ENCODE measurements at regions not wholly inside any gene's neighbourhood (a gene's known extent, or its start where the extent isn't known, plus 50 kb on each side); places are given as distances from the start of the nearest gene placed in this dataset.

DNA sequence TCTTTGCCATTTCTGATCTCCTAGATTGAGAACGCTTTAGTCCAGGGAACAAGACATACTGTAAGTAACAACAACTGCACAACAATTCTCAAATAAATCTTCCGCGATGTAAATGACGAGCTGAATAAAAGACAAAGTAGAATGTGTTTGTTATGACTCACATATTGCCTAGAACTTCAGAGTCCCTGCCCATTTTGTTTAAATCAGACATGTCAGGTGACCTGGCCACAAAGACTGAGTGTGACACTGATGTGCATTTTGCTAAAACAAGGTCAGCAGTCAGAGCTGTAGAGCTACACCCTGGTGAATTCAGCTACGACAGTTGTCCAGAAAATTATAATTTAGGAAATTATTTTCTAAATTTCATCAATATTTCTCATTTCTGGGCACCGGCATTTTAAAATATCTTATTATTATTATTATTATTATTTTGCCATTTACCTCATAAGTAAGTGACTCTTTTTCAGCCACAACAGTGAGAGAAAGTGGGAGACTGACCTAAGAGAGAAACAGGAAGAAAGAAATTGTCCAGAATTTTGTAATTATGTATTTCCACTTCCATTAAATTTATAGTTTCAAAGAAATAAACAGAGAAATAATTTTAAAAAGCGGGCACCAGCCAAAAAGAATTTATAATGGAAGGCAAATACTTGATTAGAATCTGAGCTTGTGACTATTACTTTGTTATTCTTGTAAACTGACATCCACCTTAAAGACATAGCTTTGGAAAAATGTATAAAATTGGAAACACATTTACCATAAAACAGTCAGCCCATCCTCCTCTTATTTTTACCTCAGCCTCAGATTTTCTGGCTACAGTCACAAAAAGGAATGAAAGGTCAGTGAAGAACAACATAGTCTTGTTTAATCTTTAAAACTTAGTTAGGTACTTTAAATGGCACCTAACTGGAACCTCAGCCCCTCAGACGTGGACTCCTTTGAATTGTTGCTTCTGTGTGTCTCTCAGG lies 157.0 kb upstream of the CITED2 start (continued):
- TF ChIP-seq, protein P1, sequence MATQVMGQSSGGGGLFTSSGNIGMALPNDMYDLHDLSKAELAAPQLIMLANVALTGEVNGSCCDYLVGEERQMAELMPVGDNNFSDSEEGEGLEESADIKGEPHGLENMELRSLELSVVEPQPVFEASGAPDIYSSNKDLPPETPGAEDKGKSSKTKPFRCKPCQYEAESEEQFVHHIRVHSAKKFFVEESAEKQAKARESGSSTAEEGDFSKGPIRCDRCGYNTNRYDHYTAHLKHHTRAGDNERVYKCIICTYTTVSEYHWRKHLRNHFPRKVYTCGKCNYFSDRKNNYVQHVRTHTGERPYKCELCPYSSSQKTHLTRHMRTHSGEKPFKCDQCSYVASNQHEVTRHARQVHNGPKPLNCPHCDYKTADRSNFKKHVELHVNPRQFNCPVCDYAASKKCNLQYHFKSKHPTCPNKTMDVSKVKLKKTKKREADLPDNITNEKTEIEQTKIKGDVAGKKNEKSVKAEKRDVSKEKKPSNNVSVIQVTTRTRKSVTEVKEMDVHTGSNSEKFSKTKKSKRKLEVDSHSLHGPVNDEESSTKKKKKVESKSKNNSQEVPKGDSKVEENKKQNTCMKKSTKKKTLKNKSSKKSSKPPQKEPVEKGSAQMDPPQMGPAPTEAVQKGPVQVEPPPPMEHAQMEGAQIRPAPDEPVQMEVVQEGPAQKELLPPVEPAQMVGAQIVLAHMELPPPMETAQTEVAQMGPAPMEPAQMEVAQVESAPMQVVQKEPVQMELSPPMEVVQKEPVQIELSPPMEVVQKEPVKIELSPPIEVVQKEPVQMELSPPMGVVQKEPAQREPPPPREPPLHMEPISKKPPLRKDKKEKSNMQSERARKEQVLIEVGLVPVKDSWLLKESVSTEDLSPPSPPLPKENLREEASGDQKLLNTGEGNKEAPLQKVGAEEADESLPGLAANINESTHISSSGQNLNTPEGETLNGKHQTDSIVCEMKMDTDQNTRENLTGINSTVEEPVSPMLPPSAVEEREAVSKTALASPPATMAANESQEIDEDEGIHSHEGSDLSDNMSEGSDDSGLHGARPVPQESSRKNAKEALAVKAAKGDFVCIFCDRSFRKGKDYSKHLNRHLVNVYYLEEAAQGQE (IDR thresholded peaks at IDR 0.05; ENCODE audit: borderline replicate concordance) = 0 out of 2 replicates have a peak, but pooled peaks have one; percentile 24
- TF ChIP-seq, protein P1 (CRISPR knock-in tag; IDR thresholded peaks at IDR 0.05; ENCODE audit: low read depth) = no peak
- TF ChIP-seq ESRRA (IDR thresholded peaks at IDR 0.05; ENCODE audit: borderline replicate concordance, low read depth) = 0 out of 2 replicates have a peak, but pooled peaks have one; percentile 19
- no peak for TF ChIP-seq SIN3A (IDR thresholded peaks at IDR 0.05; ENCODE audit: borderline replicate concordance in 2 of 2, control insufficient read depth in 1 of 2, low read depth in 2 of 2, low read length in 2 of 2)
- TF ChIP-seq, protein P2, sequence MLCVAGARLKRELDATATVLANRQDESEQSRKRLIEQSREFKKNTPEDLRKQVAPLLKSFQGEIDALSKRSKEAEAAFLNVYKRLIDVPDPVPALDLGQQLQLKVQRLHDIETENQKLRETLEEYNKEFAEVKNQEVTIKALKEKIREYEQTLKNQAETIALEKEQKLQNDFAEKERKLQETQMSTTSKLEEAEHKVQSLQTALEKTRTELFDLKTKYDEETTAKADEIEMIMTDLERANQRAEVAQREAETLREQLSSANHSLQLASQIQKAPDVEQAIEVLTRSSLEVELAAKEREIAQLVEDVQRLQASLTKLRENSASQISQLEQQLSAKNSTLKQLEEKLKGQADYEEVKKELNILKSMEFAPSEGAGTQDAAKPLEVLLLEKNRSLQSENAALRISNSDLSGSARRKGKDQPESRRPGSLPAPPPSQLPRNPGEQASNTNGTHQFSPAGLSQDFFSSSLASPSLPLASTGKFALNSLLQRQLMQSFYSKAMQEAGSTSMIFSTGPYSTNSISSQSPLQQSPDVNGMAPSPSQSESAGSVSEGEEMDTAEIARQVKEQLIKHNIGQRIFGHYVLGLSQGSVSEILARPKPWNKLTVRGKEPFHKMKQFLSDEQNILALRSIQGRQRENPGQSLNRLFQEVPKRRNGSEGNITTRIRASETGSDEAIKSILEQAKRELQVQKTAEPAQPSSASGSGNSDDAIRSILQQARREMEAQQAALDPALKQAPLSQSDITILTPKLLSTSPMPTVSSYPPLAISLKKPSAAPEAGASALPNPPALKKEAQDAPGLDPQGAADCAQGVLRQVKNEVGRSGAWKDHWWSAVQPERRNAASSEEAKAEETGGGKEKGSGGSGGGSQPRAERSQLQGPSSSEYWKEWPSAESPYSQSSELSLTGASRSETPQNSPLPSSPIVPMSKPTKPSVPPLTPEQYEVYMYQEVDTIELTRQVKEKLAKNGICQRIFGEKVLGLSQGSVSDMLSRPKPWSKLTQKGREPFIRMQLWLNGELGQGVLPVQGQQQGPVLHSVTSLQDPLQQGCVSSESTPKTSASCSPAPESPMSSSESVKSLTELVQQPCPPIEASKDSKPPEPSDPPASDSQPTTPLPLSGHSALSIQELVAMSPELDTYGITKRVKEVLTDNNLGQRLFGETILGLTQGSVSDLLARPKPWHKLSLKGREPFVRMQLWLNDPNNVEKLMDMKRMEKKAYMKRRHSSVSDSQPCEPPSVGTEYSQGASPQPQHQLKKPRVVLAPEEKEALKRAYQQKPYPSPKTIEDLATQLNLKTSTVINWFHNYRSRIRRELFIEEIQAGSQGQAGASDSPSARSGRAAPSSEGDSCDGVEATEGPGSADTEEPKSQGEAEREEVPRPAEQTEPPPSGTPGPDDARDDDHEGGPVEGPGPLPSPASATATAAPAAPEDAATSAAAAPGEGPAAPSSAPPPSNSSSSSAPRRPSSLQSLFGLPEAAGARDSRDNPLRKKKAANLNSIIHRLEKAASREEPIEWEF (CRISPR knock-in tag; IDR thresholded peaks at IDR 0.05) = no peak
- TF ChIP-seq ZNF644 (tag; IDR thresholded peaks at IDR 0.05; ENCODE audit: low read depth) = no peak
- TF ChIP-seq SRSF3 (IDR thresholded peaks at IDR 0.05; ENCODE audit: insufficient read depth, low read length) = no peak
- TF ChIP-seq, protein P3, sequence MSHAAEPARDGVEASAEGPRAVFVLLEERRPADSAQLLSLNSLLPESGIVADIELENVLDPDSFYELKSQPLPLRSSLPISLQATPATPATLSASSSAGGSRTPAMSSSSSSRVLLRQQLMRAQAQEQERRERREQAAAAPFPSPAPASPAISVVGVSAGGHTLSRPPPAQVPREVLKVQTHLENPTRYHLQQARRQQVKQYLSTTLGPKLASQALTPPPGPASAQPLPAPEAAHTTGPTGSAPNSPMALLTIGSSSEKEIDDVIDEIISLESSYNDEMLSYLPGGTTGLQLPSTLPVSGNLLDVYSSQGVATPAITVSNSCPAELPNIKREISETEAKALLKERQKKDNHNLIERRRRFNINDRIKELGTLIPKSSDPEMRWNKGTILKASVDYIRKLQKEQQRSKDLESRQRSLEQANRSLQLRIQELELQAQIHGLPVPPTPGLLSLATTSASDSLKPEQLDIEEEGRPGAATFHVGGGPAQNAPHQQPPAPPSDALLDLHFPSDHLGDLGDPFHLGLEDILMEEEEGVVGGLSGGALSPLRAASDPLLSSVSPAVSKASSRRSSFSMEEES (CRISPR knock-in tag; IDR thresholded peaks at IDR 0.05) = peak; percentile 62
- 0 out of 2 replicates have a peak, but pooled peaks have one; percentile 29 for TF ChIP-seq ADNP (tag; IDR thresholded peaks at IDR 0.05)
- no peak for TF ChIP-seq ZNF224 (CRISPR knock-in tag; IDR thresholded peaks at IDR 0.05)
- TF ChIP-seq TAF15 (IDR thresholded peaks at IDR 0.05; ENCODE audit: low read depth, low read length) = no peak

All from K562 (cell line).